Astrocyte (in vitro differentiated cells and primary cell): ENCODE measurements at regions not wholly inside any gene's neighbourhood (a gene's known extent, or its start where the extent isn't known, plus 50 kb on each side); places are given as distances from the start of the nearest gene placed in this dataset.
A peak's percentile ranks its signal among the peaks of the same experiment; 100 is the strongest.

ENCODE experiments used
- DNase-seq: peaks from one replicate; pipeline ENCODE4 v3.0.0-alpha.2; 2010; ENCODE audit warnings: low read depth
- FAIRE-seq: peaks from 2 replicates; lab custom pipeline; 2011; peaks lifted over from hg19 to GRCh38; lab: Jason Lieb, UNC
- H2AFZ ChIP-seq: 2 replicates; pipeline ENCODE4 v1.6.0; 2012; ENCODE audit warnings: low read depth, low read length, inconsistent platforms
- H3K27ac ChIP-seq: 2 replicates; pipeline ENCODE4 v1.5.1; 2011; ENCODE audit warnings: low read depth, low read length, inconsistent platforms
- H3K27me3 ChIP-seq: 2 replicates; pipeline ENCODE4 v1.6.0; 2011; ENCODE audit warnings: low read length, inconsistent platforms; ENCODE audit not compliant: insufficient read depth
- H3K36me3 ChIP-seq: 2 replicates; pipeline ENCODE4 v1.5.1; 2011; ENCODE audit warnings: low read length, inconsistent platforms; ENCODE audit not compliant: insufficient read depth
- H3K4me1 ChIP-seq: 2 replicates; pipeline ENCODE4 v1.5.1; 2011; ENCODE audit warnings: low read length, inconsistent platforms; ENCODE audit not compliant: insufficient read depth
- H3K4me2 ChIP-seq: 2 replicates; pipeline ENCODE4 v1.6.0; 2012; ENCODE audit warnings: low read length, inconsistent platforms
- H3K4me3 ChIP-seq: 2 replicates; pipeline ENCODE4 v1.5.1; 2011; ENCODE audit warnings: low read depth, mild to moderate bottlenecking, low read length, inconsistent platforms; ENCODE audit not compliant: insufficient read depth
- H3K79me2 ChIP-seq: 2 replicates; pipeline ENCODE4 v1.6.0; 2012; ENCODE audit warnings: mild to moderate bottlenecking, low read length, inconsistent platforms; ENCODE audit not compliant: insufficient read depth
- H3K9ac ChIP-seq: 2 replicates; pipeline ENCODE4 v1.6.0; 2012; ENCODE audit warnings: mild to moderate bottlenecking, low read length, inconsistent platforms
- H3K9me3 ChIP-seq: 2 replicates; pipeline ENCODE4 v1.5.1; 2012; ENCODE audit warnings: low read depth, mild to moderate bottlenecking, low read length, inconsistent platforms; ENCODE audit not compliant: insufficient read depth
- H4K20me1 ChIP-seq: 2 replicates; pipeline ENCODE4 v1.6.0; 2012; ENCODE audit warnings: low read length, inconsistent platforms; ENCODE audit not compliant: insufficient read depth
- H3K27ac Mint-ChIP-seq: one replicate; pipeline ENCODE4 v1.8.0; 2021; ENCODE audit warnings: mild to moderate bottlenecking, mixed read lengths; ENCODE audit not compliant: unreplicated experiment
- H3K27me3 Mint-ChIP-seq: one replicate; pipeline ENCODE4 v1.8.0; 2021; ENCODE audit warnings: low read depth, mixed read lengths; ENCODE audit not compliant: unreplicated experiment
- H3K36me3 Mint-ChIP-seq: one replicate; pipeline ENCODE4 v1.8.0; 2021; ENCODE audit warnings: low read depth, mixed read lengths; ENCODE audit not compliant: unreplicated experiment
- H3K4me1 Mint-ChIP-seq: one replicate; pipeline ENCODE4 v1.8.0; 2021; ENCODE audit warnings: low read depth, mixed read lengths; ENCODE audit not compliant: unreplicated experiment
- H3K4me3 Mint-ChIP-seq: one replicate; pipeline ENCODE4 v1.8.0; 2021; ENCODE audit warnings: mild to moderate bottlenecking, moderate library complexity, mixed read lengths; ENCODE audit not compliant: unreplicated experiment
- H3K9me3 Mint-ChIP-seq: one replicate; pipeline ENCODE4 v1.8.0; 2021; ENCODE audit warnings: mild to moderate bottlenecking, mixed read lengths; ENCODE audit not compliant: unreplicated experiment
- CTCF ChIP-seq: IDR thresholded peaks from 2 replicates; pipeline ENCODE4 v1.5.1; 2011; ENCODE audit warnings: low read depth, mild to moderate bottlenecking, inconsistent platforms, low read length, moderate library complexity; ENCODE audit not compliant: insufficient read depth
- EZH2 ChIP-seq: IDR thresholded peaks from 2 replicates; pipeline ENCODE4 v1.6.1; 2012; ENCODE audit warnings: mild to moderate bottlenecking, low read length, inconsistent platforms; ENCODE audit not compliant: insufficient read depth

- Mint-ChIP-seq H3K27me3 (no peaks in the 10 kb centered on the region), H3K9me3 (no peaks in the 10 kb centered on the region), H3K4me3 (no peak overlapping the region), H3K36me3 (no peaks in the 10 kb centered on the region), H3K4me1 (peaks cover 8% of the 10 kb centered on the region), H3K27ac (no peak overlapping the region)
- no peak for FAIRE-seq
- Histone ChIP-seq H3K9ac (no peak overlapping the region), H2AFZ (no peak overlapping the region), H3K4me2 (no peak overlapping the region), H3K9me3 (no peaks in the 10 kb centered on the region), H3K79me2 (no peaks in the 10 kb centered on the region), H3K4me3 (no peak overlapping the region), H3K27me3 (no peaks in the 10 kb centered on the region), H3K27ac (no peak overlapping the region), H3K4me1 (peaks cover 6% of the 10 kb centered on the region), H3K36me3 (no peaks in the 10 kb centered on the region), H4K20me1 (no peaks in the 10 kb centered on the region)
- TF ChIP-seq EZH2 (no peak), CTCF (no peak)
- DNase-seq = no peak
Observed at GRCh38 chrX:11889791-11890190, 131.8 kb downstream of the MSL3 start.

- H3K9me3 Mint-ChIP-seq = no peaks in the 10 kb centered on the region
- no peaks in the 10 kb centered on the region for H4K20me1 ChIP-seq
- H3K36me3 ChIP-seq = no peaks in the 10 kb centered on the region
- no peak overlapping the region for H3K9ac ChIP-seq
- no peaks in the 10 kb centered on the region for H3K9me3 ChIP-seq
- H3K4me2 ChIP-seq = no peak overlapping the region
- H3K27ac ChIP-seq = no peak overlapping the region
- H2AFZ ChIP-seq = no peak overlapping the region
- FAIRE-seq (peak; percentile 32), DNase-seq (no peak)
- peaks cover 8% of the 10 kb centered on the region for H3K4me1 Mint-ChIP-seq
- no peaks in the 10 kb centered on the region for H3K27me3 Mint-ChIP-seq
- H3K36me3 Mint-ChIP-seq = no peaks in the 10 kb centered on the region
- no peaks in the 10 kb centered on the region for H3K79me2 ChIP-seq
- no peaks in the 10 kb centered on the region for H3K27me3 ChIP-seq
- TF ChIP-seq EZH2 = no peak
- TF ChIP-seq CTCF = no peak
- H3K4me3 Mint-ChIP-seq = no peak overlapping the region
- no peak overlapping the region for H3K4me3 ChIP-seq
- H3K27ac Mint-ChIP-seq = no peak overlapping the region
- peaks cover 6% of the 10 kb centered on the region for H3K4me1 ChIP-seq
Observed at GRCh38 chrX:11890836-11891514, 132.9 kb downstream of the MSL3 start.
